Keratinocyte (primary cell): ENCODE measurements at regions not wholly inside any gene's neighbourhood (a gene's known extent, or its start where the extent isn't known, plus 50 kb on each side); places are given as distances from the start of the nearest gene placed in this dataset.

Source experiments
- DNase-seq: peaks from one replicate; pipeline ENCODE4 v3.0.0-alpha.2; 2011; ENCODE audit warnings: low read depth, missing footprints, low spot score
- FAIRE-seq: peaks from 2 replicates; lab custom pipeline; 2011; peaks lifted over from hg19 to GRCh38; lab: Jason Lieb, UNC
- H2AFZ ChIP-seq: 2 replicates; pipeline ENCODE4 v1.6.0; 2012; ENCODE audit warnings: low read length, control low read depth, inconsistent platforms; ENCODE audit not compliant: control insufficient read depth
- H3K27ac ChIP-seq: 2 replicates; pipeline ENCODE4 v1.5.1; 2011; ENCODE audit warnings: low read length; ENCODE audit not compliant: control insufficient read depth, insufficient read depth
- H3K27me3 ChIP-seq: 3 replicates; pipeline ENCODE4 v1.6.0; 2011; ENCODE audit warnings: low read length; ENCODE audit not compliant: control insufficient read depth, insufficient read depth; ENCODE audit errors: extremely low read depth
- H3K36me3 ChIP-seq, 2 experiments: 2 replicates in 1 of 2; 3 replicates in 1 of 2; pipeline ENCODE4 v1.5.1; 2011; ENCODE audit warnings: low read length in 2 of 2, mild to moderate bottlenecking in 1 of 2; ENCODE audit not compliant: control insufficient read depth in 2 of 2, insufficient read depth in 2 of 2; ENCODE audit errors: extremely low read depth in 1 of 2
- H3K4me1 ChIP-seq: 3 replicates; pipeline ENCODE4 v1.5.1; 2011; ENCODE audit warnings: low read length; ENCODE audit not compliant: control insufficient read depth, insufficient read depth; ENCODE audit errors: extremely low read depth
- H3K4me2 ChIP-seq: 3 replicates; pipeline ENCODE4 v1.6.0; 2011; ENCODE audit warnings: low read depth, low read length; ENCODE audit not compliant: control insufficient read depth, insufficient read depth; ENCODE audit errors: extremely low read depth
- H3K4me3 ChIP-seq, 3 experiments: fragments of 200-600 bp in 1 of 3; sonication (generic) in 1 of 3; 2 replicates in 2 of 3; 3 replicates in 1 of 3; pipeline ENCODE4 v1.5.1; 2011 to 2016; ENCODE audit warnings: low read length in 3 of 3, mild to moderate bottlenecking in 3 of 3, control low read depth in 2 of 3, inconsistent platforms in 1 of 3, low read depth in 1 of 3, mixed read lengths in 1 of 3, mixed run types in 1 of 3, moderate library complexity in 1 of 3; ENCODE audit not compliant: control insufficient read depth in 2 of 3, insufficient read depth in 2 of 3; ENCODE audit errors: extremely low read depth in 1 of 3
- H3K79me2 ChIP-seq: 2 replicates; pipeline ENCODE4 v1.6.0; 2012; ENCODE audit warnings: low read length; ENCODE audit not compliant: control insufficient read depth, insufficient read depth
- H3K9ac ChIP-seq: 3 replicates; pipeline ENCODE4 v1.6.0; 2011; ENCODE audit warnings: low read length; ENCODE audit not compliant: control insufficient read depth, insufficient read depth; ENCODE audit errors: extremely low read depth
- H3K9me1 ChIP-seq: 3 replicates; pipeline ENCODE4 v1.6.0; 2011; ENCODE audit warnings: low read length; ENCODE audit not compliant: control insufficient read depth, insufficient read depth; ENCODE audit errors: extremely low read depth
- H3K9me3 ChIP-seq: 2 replicates; pipeline ENCODE4 v1.5.1; 2012; ENCODE audit warnings: low read depth, low read length; ENCODE audit not compliant: control insufficient read depth
- H4K20me1 ChIP-seq: 3 replicates; pipeline ENCODE4 v1.6.0; 2011; ENCODE audit warnings: low read length; ENCODE audit not compliant: control insufficient read depth, insufficient read depth; ENCODE audit errors: extremely low read depth
- EZH2 ChIP-seq: IDR thresholded peaks from one replicate; pipeline ENCODE4 v1.6.1; 2012; ENCODE audit warnings: inconsistent platforms, mild to moderate bottlenecking, low read length, moderate library complexity
- dilution Hi-C: fragments of 300-500 bp; cut with MboI; formaldehyde crosslinking; loops from one replicate; pipeline ENCODE4 v1.7.0; 2020; ENCODE audit warnings: low sequenced_read_pairs; ENCODE audit not compliant: extremely low pct_ligation_motif_present
- TF ChIP-seq, protein P1 (sequence below), 3 experiments: IDR thresholded peaks in 1 of 3; conservative IDR thresholded peaks in 1 of 3; optimal IDR thresholded peaks in 1 of 3; 2 replicates in 2 of 3; 3 replicates in 1 of 3; pipeline versions ENCODE3 to v1.5.1; 2011; ENCODE audit warnings: low read length in 3 of 3, mild to moderate bottlenecking in 3 of 3, moderate library complexity in 2 of 3, control low read depth in 1 of 3, inconsistent platforms in 1 of 3; ENCODE audit not compliant: insufficient read depth in 2 of 3; ENCODE audit errors: extremely low read depth in 1 of 3

DNA sequence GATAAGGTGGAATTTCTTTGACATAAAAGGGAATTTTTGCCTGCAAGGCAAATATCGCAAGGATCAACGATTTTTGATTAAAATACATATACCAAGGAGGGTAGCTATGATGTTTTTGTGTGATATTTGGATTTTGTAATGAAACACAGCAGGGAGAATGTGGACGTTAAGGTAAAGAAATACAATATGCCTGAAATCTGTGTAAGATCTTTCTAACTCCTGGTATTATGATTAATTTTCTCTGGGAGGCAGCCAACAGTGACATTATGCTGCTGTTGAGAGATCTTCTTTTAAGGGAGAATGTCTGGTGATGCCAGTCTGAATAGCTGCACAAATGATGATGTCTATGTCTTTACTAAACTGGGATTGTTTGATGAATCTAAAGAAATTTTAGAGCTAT lies 972.2 kb downstream of the SQOR start:
- dilution Hi-C loops = no loop called here
- Histone ChIP-seq H3K36me3 (no peaks in the 10 kb centered on the region), H3K27me3 (no peaks in the 10 kb centered on the region), H3K9me1 (no peaks in the 10 kb centered on the region), H3K4me2 (no peak overlapping the region), H4K20me1 (no peaks in the 10 kb centered on the region), H2AFZ (no peak overlapping the region), H3K9ac (no peak overlapping the region), H3K4me1 (no peaks in the 10 kb centered on the region), H3K79me2 (no peaks in the 10 kb centered on the region), H3K9me3 (no peaks in the 10 kb centered on the region), H3K27ac (no peak overlapping the region), H3K4me3 (no peak overlapping the region)
- TF ChIP-seq, protein P1, sequence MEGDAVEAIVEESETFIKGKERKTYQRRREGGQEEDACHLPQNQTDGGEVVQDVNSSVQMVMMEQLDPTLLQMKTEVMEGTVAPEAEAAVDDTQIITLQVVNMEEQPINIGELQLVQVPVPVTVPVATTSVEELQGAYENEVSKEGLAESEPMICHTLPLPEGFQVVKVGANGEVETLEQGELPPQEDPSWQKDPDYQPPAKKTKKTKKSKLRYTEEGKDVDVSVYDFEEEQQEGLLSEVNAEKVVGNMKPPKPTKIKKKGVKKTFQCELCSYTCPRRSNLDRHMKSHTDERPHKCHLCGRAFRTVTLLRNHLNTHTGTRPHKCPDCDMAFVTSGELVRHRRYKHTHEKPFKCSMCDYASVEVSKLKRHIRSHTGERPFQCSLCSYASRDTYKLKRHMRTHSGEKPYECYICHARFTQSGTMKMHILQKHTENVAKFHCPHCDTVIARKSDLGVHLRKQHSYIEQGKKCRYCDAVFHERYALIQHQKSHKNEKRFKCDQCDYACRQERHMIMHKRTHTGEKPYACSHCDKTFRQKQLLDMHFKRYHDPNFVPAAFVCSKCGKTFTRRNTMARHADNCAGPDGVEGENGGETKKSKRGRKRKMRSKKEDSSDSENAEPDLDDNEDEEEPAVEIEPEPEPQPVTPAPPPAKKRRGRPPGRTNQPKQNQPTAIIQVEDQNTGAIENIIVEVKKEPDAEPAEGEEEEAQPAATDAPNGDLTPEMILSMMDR (optimal IDR thresholded peaks at IDR 0.05 in 1 of 3, IDR thresholded peaks at IDR 0.05 in 1 of 3, conservative IDR thresholded peaks at IDR 0.05 in 1 of 3; ENCODE audit: extremely low read depth in 1 of 3, insufficient read depth in 2 of 3, low read length in 3 of 3) = no peak
- TF ChIP-seq EZH2 = no peak
- DNase-seq = no peak
- no peak for FAIRE-seq

DNA sequence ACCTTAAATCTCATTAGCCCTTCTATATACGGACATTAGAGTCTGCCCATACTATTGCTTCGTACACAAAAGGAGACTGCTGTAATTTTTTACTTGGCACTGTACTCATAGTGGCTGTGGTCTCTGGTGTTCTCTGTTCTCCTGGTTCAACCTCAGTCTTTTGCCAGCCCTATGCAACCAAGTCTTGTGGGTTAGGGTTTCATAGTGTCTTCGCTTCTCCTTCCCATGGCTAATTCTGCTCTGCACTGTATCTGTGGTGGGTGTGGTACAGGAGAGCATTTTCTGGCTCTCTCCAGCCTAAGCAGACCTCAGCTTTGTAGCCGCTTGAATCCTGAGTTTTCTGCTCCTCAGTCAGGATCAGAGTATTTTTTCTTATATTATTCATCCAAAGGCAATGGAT lies 981.2 kb downstream of the SQOR start:
- Histone ChIP-seq H3K4me3 (no peak overlapping the region), H3K4me1 (no peaks in the 10 kb centered on the region), H3K27ac (no peak overlapping the region), H3K9me3 (no peaks in the 10 kb centered on the region), H3K27me3 (no peaks in the 10 kb centered on the region), H3K9ac (no peak overlapping the region), H2AFZ (no peak overlapping the region), H4K20me1 (no peaks in the 10 kb centered on the region), H3K4me2 (no peak overlapping the region), H3K79me2 (no peaks in the 10 kb centered on the region), H3K36me3 (no peaks in the 10 kb centered on the region), H3K9me1 (no peaks in the 10 kb centered on the region)
- FAIRE-seq (no peak), DNase-seq (no peak)
- TF ChIP-seq, protein P1 (optimal IDR thresholded peaks at IDR 0.05 in 1 of 3, IDR thresholded peaks at IDR 0.05 in 1 of 3, conservative IDR thresholded peaks at IDR 0.05 in 1 of 3; ENCODE audit: extremely low read depth in 1 of 3, insufficient read depth in 2 of 3, low read length in 3 of 3) = no peak
- TF ChIP-seq EZH2 = no peak
- dilution Hi-C loops = no loop called here
